ENCODE measurements at regions not wholly inside any gene's neighbourhood (a gene's known extent, or its start where the extent isn't known, plus 50 kb on each side); places are given as distances from the start of the nearest gene placed in this dataset.

DNA sequence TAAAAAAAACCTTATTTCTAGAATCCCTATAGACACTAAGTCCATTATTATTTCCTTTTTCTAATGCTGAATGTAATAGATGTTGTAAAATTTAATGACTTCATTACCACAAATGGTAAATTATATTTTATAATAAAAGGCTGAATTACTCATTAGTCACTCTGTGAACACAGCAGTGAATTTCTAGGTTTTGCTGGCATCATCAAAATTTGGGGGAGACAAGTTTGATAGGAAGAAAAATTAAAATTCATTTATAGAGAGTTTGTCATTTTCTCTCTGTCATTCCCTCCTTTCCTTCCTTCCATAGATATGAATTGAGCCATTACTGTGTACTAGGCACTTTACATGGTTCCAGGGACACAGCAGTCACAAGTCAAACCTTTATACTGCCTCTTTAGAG lies 340.9 kb downstream of the TRIB2 start:
- H3K27me3 ChIP-seq (ENCODE audit: control insufficient read depth in 3 of 3, insufficient read depth in 3 of 3, low read depth in 1 of 3, low read length in 3 of 3): peaks cover 0 to 8% (median 0%) of the 10 kb centered on the region in 3 experiments
- no peak overlapping the region for H3K4ac ChIP-seq (ENCODE audit: low read length)
- no peak overlapping the region for H3K27ac ChIP-seq (replicated peaks; ENCODE audit: low read length)
- no peaks in the 10 kb centered on the region for H3K79me1 ChIP-seq (ENCODE audit: low read depth, low read length)
- no peak overlapping the region for H2BK12ac ChIP-seq (ENCODE audit: low read length)
- no peak overlapping the region for H2AK5ac ChIP-seq (ENCODE audit: low read depth, low read length)
- no peak overlapping the region for H4K91ac ChIP-seq (ENCODE audit: low read depth, low read length, poor library complexity)
- no peaks in the 10 kb centered on the region for H3K36me3 ChIP-seq (replicated peaks in 1 of 2; ENCODE audit: control insufficient read depth in 2 of 2, insufficient read depth in 2 of 2, low read length in 2 of 2)
- H3K9ac ChIP-seq (ENCODE audit: low read depth, low read length, poor library complexity): no peak overlapping the region
- H3K4me1 ChIP-seq (ENCODE audit: control insufficient read depth in 2 of 2, insufficient read depth in 1 of 2, low read depth in 1 of 2, low read length in 2 of 2): no peaks in the 10 kb centered on the region
- H3K14ac ChIP-seq (ENCODE audit: low read length): no peak overlapping the region
- H2BK15ac ChIP-seq (ENCODE audit: low read length): no peak overlapping the region
- DNase-seq (ENCODE audit: low spot score): no peak
- H2AFZ ChIP-seq (ENCODE audit: low read length): no peak overlapping the region
- H4K8ac ChIP-seq (ENCODE audit: low read depth, low read length): no peak overlapping the region
- H3K9me3 ChIP-seq (replicated peaks in 1 of 2; ENCODE audit: control insufficient read depth in 2 of 2, insufficient read depth in 1 of 2, low read depth in 1 of 2, low read length in 2 of 2): no peaks in the 10 kb centered on the region
- no peak overlapping the region for H3K4me2 ChIP-seq (ENCODE audit: insufficient read depth, low read length, poor library complexity, severe bottlenecking)
- H3K18ac ChIP-seq (ENCODE audit: low read length): no peak overlapping the region
- no peak overlapping the region for H2BK5ac ChIP-seq (ENCODE audit: low read length)
- H3K23ac ChIP-seq (ENCODE audit: low read depth, low read length, poor library complexity): no peak overlapping the region
- no peak overlapping the region for H3K4me3 ChIP-seq (ENCODE audit: low read length in 2 of 2)
- no peak overlapping the region for H2BK120ac ChIP-seq (ENCODE audit: low read depth, low read length)

DNA sequence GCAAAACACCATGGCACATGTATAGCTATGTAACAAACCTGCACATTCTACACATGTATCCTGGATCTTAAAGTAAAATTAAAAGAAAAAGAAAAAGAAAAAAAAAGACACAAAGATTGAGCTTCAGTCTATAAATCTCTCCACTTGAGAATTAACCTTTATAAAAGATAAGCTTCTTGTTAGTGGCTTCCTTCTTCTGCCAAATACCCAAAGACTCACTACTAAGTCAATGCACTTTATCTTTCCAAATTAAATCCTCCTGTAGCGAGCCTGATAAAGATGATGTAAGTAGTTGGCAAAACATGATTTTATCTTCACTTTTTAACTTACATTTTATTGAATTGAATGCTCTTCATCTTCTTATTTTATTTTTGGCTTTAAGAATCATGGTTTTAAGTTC lies 349.9 kb downstream of the TRIB2 start:
- Histone ChIP-seq H3K4me2 (ENCODE audit: insufficient read depth, low read length, poor library complexity, severe bottlenecking) (no peak overlapping the region), H3K9ac (ENCODE audit: low read depth, low read length, poor library complexity) (no peak overlapping the region), H3K79me1 (ENCODE audit: low read depth, low read length) (no peaks in the 10 kb centered on the region), H4K8ac (ENCODE audit: low read depth, low read length) (no peak overlapping the region), H3K4ac (ENCODE audit: low read length) (no peak overlapping the region), H3K4me3 (ENCODE audit: low read length in 2 of 2) (no peak overlapping the region), H2BK15ac (ENCODE audit: low read length) (no peak overlapping the region), H3K27ac (replicated peaks; ENCODE audit: low read length) (no peak overlapping the region), H3K27me3 (ENCODE audit: control insufficient read depth in 3 of 3, insufficient read depth in 3 of 3, low read depth in 1 of 3, low read length in 3 of 3) (peaks cover 0 to 9% (median 0%) of the 10 kb centered on the region in 3 experiments), H2BK5ac (ENCODE audit: low read length) (no peak overlapping the region), H4K91ac (ENCODE audit: low read depth, low read length, poor library complexity) (no peak overlapping the region), H2AFZ (ENCODE audit: low read length) (no peak overlapping the region), H3K9me3 (replicated peaks in 1 of 2; ENCODE audit: control insufficient read depth in 2 of 2, insufficient read depth in 1 of 2, low read depth in 1 of 2, low read length in 2 of 2) (peaks cover 0 to 1% of the 10 kb centered on the region in 2 donors), H3K14ac (ENCODE audit: low read length) (no peak overlapping the region), H3K18ac (ENCODE audit: low read length) (no peak overlapping the region), H3K36me3 (replicated peaks in 1 of 2; ENCODE audit: control insufficient read depth in 2 of 2, insufficient read depth in 2 of 2, low read length in 2 of 2) (no peaks in the 10 kb centered on the region), H2AK5ac (ENCODE audit: low read depth, low read length) (no peak overlapping the region), H3K23ac (ENCODE audit: low read depth, low read length, poor library complexity) (no peak overlapping the region), H2BK12ac (ENCODE audit: low read length) (no peak overlapping the region), H3K4me1 (ENCODE audit: control insufficient read depth in 2 of 2, insufficient read depth in 1 of 2, low read depth in 1 of 2, low read length in 2 of 2) (peaks cover 0 to 1% of the 10 kb centered on the region in 2 donors), H2BK120ac (ENCODE audit: low read depth, low read length) (no peak overlapping the region)
- no peak for DNase-seq (ENCODE audit: low spot score)
- WGBS, 2 donors (ENCODE audit: extremely low coverage in 2 of 2, insufficient read length in 2 of 2, insufficient replicate concordance in 1 of 2): no CpG with 5 or more reads among the region's 1 CpG

DNA sequence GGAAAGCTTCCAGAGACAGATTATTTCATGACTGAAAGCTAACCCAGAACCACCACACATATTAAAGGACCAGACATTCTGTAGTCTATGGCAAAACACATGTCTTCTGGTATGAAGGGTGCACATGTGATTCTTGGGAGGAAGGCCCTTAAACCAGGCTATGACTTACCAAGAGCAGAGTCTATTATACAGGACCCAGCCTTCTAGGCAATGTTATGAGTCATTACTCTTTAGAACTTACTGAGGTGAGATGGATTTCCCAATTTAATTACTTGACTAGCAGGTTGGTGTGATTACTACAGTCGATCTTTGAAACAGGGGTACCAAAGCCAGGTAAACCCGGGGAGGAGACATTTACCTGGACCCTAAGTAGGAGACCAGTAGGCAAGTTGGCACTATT lies 350.8 kb downstream of the TRIB2 start:
- Histone ChIP-seq H3K23ac (ENCODE audit: low read depth, low read length, poor library complexity) (no peak overlapping the region), H3K14ac (ENCODE audit: low read length) (no peak overlapping the region), H3K4ac (ENCODE audit: low read length) (no peak overlapping the region), H2AFZ (ENCODE audit: low read length) (no peak overlapping the region), H2BK12ac (ENCODE audit: low read length) (no peak overlapping the region), H4K8ac (ENCODE audit: low read depth, low read length) (no peak overlapping the region), H3K18ac (ENCODE audit: low read length) (no peak overlapping the region), H3K27me3 (ENCODE audit: control insufficient read depth in 3 of 3, insufficient read depth in 3 of 3, low read depth in 1 of 3, low read length in 3 of 3) (peaks cover 0 to 9% (median 0%) of the 10 kb centered on the region in 3 experiments), H2BK5ac (ENCODE audit: low read length) (no peak overlapping the region), H2BK15ac (ENCODE audit: low read length) (no peak overlapping the region), H3K36me3 (replicated peaks in 1 of 2; ENCODE audit: control insufficient read depth in 2 of 2, insufficient read depth in 2 of 2, low read length in 2 of 2) (no peaks in the 10 kb centered on the region), H2AK5ac (ENCODE audit: low read depth, low read length) (no peak overlapping the region), H3K4me2 (ENCODE audit: insufficient read depth, low read length, poor library complexity, severe bottlenecking) (no peak overlapping the region), H3K27ac (replicated peaks; ENCODE audit: low read length) (no peak overlapping the region), H3K4me3 (ENCODE audit: low read length in 2 of 2) (no peak overlapping the region), H2BK120ac (ENCODE audit: low read depth, low read length) (no peak overlapping the region), H3K9ac (ENCODE audit: low read depth, low read length, poor library complexity) (no peak overlapping the region), H4K91ac (ENCODE audit: low read depth, low read length, poor library complexity) (no peak overlapping the region), H3K79me1 (ENCODE audit: low read depth, low read length) (no peaks in the 10 kb centered on the region), H3K9me3 (replicated peaks in 1 of 2; ENCODE audit: control insufficient read depth in 2 of 2, insufficient read depth in 1 of 2, low read depth in 1 of 2, low read length in 2 of 2) (peaks cover 0 to 1% of the 10 kb centered on the region in 2 donors), H3K4me1 (ENCODE audit: control insufficient read depth in 2 of 2, insufficient read depth in 1 of 2, low read depth in 1 of 2, low read length in 2 of 2) (peaks cover 0 to 1% of the 10 kb centered on the region in 2 donors)
- WGBS, 2 donors (ENCODE audit: extremely low coverage in 2 of 2, insufficient read length in 2 of 2, insufficient replicate concordance in 1 of 2): no CpG with 5 or more reads among the region's 2 CpGs
- DNase-seq (ENCODE audit: low spot score): no peak

DNA sequence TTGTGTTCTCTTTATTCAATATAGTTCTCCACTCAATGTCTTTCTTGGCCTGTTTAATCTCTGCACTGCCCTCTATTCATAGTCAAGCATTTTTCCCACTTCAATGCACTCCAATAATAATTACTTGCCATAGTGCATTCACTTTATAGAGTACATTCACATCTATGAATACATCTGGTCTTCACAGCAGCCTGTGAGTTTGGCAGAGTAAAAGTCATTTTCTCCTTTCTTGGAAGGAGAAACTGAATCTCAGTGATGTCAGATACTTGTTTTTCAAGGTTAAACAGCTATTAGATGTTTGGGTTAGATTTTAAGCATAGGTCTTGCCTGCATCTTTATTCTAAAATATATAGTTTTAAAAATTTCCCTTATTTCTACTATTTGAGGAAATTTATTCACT lies 373.2 kb downstream of the TRIB2 start:
- Histone ChIP-seq H2AK5ac (ENCODE audit: low read depth, low read length) (no peak overlapping the region), H2BK12ac (ENCODE audit: low read length) (no peak overlapping the region), H2BK120ac (ENCODE audit: low read depth, low read length) (no peak overlapping the region), H3K79me1 (ENCODE audit: low read depth, low read length) (no peaks in the 10 kb centered on the region), H3K4ac (ENCODE audit: low read length) (no peak overlapping the region), H3K18ac (ENCODE audit: low read length) (no peak overlapping the region), H3K4me2 (ENCODE audit: insufficient read depth, low read length, poor library complexity, severe bottlenecking) (no peak overlapping the region), H3K9ac (ENCODE audit: low read depth, low read length, poor library complexity) (no peak overlapping the region), H3K4me1 (ENCODE audit: control insufficient read depth in 2 of 2, insufficient read depth in 1 of 2, low read depth in 1 of 2, low read length in 2 of 2) (peaks cover 0 to 2% of the 10 kb centered on the region in 2 donors), H3K14ac (ENCODE audit: low read length) (no peak overlapping the region), H4K8ac (ENCODE audit: low read depth, low read length) (no peak overlapping the region), H3K27ac (replicated peaks; ENCODE audit: low read length) (no peak overlapping the region), H3K36me3 (replicated peaks in 1 of 2; ENCODE audit: control insufficient read depth in 2 of 2, insufficient read depth in 2 of 2, low read length in 2 of 2) (no peaks in the 10 kb centered on the region), H3K4me3 (ENCODE audit: low read length in 2 of 2) (no peak overlapping the region), H3K27me3 (ENCODE audit: control insufficient read depth in 3 of 3, insufficient read depth in 3 of 3, low read depth in 1 of 3, low read length in 3 of 3) (no peaks in the 10 kb centered on the region), H4K91ac (ENCODE audit: low read depth, low read length, poor library complexity) (no peak overlapping the region), H2BK5ac (ENCODE audit: low read length) (no peak overlapping the region), H3K23ac (ENCODE audit: low read depth, low read length, poor library complexity) (no peak overlapping the region), H3K9me3 (replicated peaks in 1 of 2; ENCODE audit: control insufficient read depth in 2 of 2, insufficient read depth in 1 of 2, low read depth in 1 of 2, low read length in 2 of 2) (no peaks in the 10 kb centered on the region), H2BK15ac (ENCODE audit: low read length) (no peak overlapping the region), H2AFZ (ENCODE audit: low read length) (no peak overlapping the region)
- DNase-seq (ENCODE audit: low spot score): no peak

All from neuronal stem cell (in vitro differentiated cells).